ENCODE measurements at regions not wholly inside any gene's neighbourhood (a gene's known extent, or its start where the extent isn't known, plus 50 kb on each side); places are given as distances from the start of the nearest gene placed in this dataset.

DNA sequence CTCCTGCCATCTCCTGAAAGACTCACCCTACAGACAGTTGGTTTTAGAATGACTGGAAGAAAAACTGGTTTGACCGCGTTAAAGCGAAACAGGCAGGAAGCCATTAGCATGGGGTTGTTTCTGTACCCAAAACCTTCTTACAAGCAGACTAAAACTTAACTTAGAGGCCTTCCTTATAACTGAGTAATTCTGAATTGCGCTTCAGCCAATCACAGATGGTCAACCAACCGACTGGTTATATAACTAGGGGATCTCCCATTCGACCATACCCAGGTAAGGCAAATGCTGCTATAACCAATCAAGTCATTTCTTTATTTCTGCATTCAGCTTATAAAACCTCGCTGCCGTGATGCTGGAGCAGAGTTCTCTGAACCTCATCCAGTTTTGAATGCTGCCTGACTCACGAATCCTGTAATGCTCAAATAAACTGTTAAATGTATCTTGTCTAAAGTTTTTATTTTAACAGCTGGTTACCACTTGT is 87.8 kb upstream of the DRD2 start:
- Histone ChIP-seq H3K9me3 (ENCODE audit: control insufficient read depth in 1 of 2, insufficient read depth in 1 of 2, low read depth in 1 of 2, low read length in 2 of 2) (no peaks in the 10 kb centered on the region), H3K9me2 (ENCODE audit: insufficient read depth) (no peaks in the 10 kb centered on the region), H3K9ac (ENCODE audit: low read length) (no peak overlapping the region), H2AFZ (ENCODE audit: low read depth, low read length, poor library complexity, severe bottlenecking) (no peak overlapping the region), H4K20me1 (ENCODE audit: insufficient read depth) (no peaks in the 10 kb centered on the region), H3K36me3 (ENCODE audit: control insufficient read depth in 1 of 2, insufficient read depth in 2 of 2, low read length in 2 of 2) (no peaks in the 10 kb centered on the region), H3K79me2 (ENCODE audit: insufficient read depth, low read length) (no peaks in the 10 kb centered on the region), H3K27ac (ENCODE audit: low read depth, low read length) (no peak overlapping the region), H3K27me3 (ENCODE audit: insufficient read depth, low read length) (peaks cover 13% of the 10 kb centered on the region; the same call in 1 of the 2 replicates), H3K4me1 (ENCODE audit: control insufficient read depth in 1 of 2, insufficient read depth in 2 of 2, low read length in 2 of 2) (no peaks in the 10 kb centered on the region), H3K4me2 (ENCODE audit: low read length) (no peak overlapping the region), H3K4me3 (replicated peaks in 1 of 2; ENCODE audit: low read depth in 1 of 2, low read length in 2 of 2) (no peak overlapping the region)
- POLR2A ChIA-PET, result no interaction called here
- ATAC-seq (no peak), DNase-seq (ENCODE audit: low read depth, low spot score) (no peak)
- intact Hi-C loops (cut with micrococcal nuclease), result no loop called here
- TF ChIP-seq SP1 (IDR thresholded peaks at IDR 0.05; ENCODE audit: low read depth) (no peak), SRF (IDR thresholded peaks at IDR 0.05; ENCODE audit: low read depth) (no peak), RAD21 (IDR thresholded peaks at IDR 0.05; ENCODE audit: low read depth) (no peak), YY1 (IDR thresholded peaks at IDR 0.05; ENCODE audit: extremely low read depth, insufficient replicate concordance, low read depth, low read length) (no peak), ZNF274 (IDR thresholded peaks at IDR 0.05; ENCODE audit: low read depth, low read length) (no peak), EZH2 (IDR thresholded peaks at IDR 0.05) (no peak), CBX3 (IDR thresholded peaks at IDR 0.05; ENCODE audit: low read depth) (no peak), SIN3A (IDR thresholded peaks at IDR 0.05; ENCODE audit: low read depth) (no peak)
- TF ChIP-seq, protein P1, sequence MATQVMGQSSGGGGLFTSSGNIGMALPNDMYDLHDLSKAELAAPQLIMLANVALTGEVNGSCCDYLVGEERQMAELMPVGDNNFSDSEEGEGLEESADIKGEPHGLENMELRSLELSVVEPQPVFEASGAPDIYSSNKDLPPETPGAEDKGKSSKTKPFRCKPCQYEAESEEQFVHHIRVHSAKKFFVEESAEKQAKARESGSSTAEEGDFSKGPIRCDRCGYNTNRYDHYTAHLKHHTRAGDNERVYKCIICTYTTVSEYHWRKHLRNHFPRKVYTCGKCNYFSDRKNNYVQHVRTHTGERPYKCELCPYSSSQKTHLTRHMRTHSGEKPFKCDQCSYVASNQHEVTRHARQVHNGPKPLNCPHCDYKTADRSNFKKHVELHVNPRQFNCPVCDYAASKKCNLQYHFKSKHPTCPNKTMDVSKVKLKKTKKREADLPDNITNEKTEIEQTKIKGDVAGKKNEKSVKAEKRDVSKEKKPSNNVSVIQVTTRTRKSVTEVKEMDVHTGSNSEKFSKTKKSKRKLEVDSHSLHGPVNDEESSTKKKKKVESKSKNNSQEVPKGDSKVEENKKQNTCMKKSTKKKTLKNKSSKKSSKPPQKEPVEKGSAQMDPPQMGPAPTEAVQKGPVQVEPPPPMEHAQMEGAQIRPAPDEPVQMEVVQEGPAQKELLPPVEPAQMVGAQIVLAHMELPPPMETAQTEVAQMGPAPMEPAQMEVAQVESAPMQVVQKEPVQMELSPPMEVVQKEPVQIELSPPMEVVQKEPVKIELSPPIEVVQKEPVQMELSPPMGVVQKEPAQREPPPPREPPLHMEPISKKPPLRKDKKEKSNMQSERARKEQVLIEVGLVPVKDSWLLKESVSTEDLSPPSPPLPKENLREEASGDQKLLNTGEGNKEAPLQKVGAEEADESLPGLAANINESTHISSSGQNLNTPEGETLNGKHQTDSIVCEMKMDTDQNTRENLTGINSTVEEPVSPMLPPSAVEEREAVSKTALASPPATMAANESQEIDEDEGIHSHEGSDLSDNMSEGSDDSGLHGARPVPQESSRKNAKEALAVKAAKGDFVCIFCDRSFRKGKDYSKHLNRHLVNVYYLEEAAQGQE (IDR thresholded peaks at IDR 0.05; ENCODE audit: low read depth), result no peak
- RAD21 ChIA-PET (ENCODE audit: low non-redundant PET in 1 of 2, low total read pairs in 2 of 2, uncharacterized antibody in 2 of 2, unreplicated experiment in 2 of 2), result no interaction called here
- BruUV-seq (replicated peaks), result no TSS peak
- CTCF ChIA-PET, result no interaction called here

Measured in HCT116 (cell line).